SK-N-SH (cell line): ENCODE measurements at regions not wholly inside any gene's neighbourhood (a gene's known extent, or its start where the extent isn't known, plus 50 kb on each side); places are given as distances from the start of the nearest gene placed in this dataset.

ENCODE experiments used
- EP300 ChIP-seq, 2 experiments: IDR thresholded peaks; 2 replicates each; pipeline versions ENCODE4 v1.4.0 to v1.6.1; 2012; ENCODE audit warnings: borderline replicate concordance in 1 of 2, low read depth in 1 of 2, low read length in 1 of 2
- TAF1 ChIP-seq: IDR thresholded peaks from 2 replicates; pipeline ENCODE4 v1.6.1; 2012; ENCODE audit warnings: low read depth, mild to moderate bottlenecking, low read length, moderate library complexity, borderline replicate concordance
- TF ChIP-seq, protein P1 (sequence below): IDR thresholded peaks from 2 replicates; pipeline ENCODE4; 2012

- TF ChIP-seq TAF1 (no peak), EP300 (IDR thresholded peaks at IDR 0.05; ENCODE audit: borderline replicate concordance in 1 of 2, low read depth in 1 of 2, low read length in 1 of 2) (no peak)
- TF ChIP-seq, protein P1, sequence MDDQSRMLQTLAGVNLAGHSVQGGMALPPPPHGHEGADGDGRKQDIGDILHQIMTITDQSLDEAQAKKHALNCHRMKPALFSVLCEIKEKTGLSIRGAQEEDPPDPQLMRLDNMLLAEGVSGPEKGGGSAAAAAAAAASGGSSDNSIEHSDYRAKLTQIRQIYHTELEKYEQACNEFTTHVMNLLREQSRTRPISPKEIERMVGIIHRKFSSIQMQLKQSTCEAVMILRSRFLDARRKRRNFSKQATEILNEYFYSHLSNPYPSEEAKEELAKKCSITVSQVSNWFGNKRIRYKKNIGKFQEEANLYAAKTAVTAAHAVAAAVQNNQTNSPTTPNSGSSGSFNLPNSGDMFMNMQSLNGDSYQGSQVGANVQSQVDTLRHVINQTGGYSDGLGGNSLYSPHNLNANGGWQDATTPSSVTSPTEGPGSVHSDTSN: no peak
These were observed 564.1 kb upstream of the KCND2 start for GRCh38 chr7:119708891-119709290.
